Thoracic aorta (tissue), 2 donors: ENCODE measurements at regions not wholly inside any gene's neighbourhood (a gene's known extent, or its start where the extent isn't known, plus 50 kb on each side); places are given as distances from the start of the nearest gene placed in this dataset.
A peak's percentile ranks its signal among the peaks of the same experiment; 100 is the strongest.

Experiments
- ATAC-seq: fragments of 150-250 bp; one replicate; pipeline ENCODE4 v1.8.0; 2017; ENCODE audit warnings: low read depth; ENCODE audit not compliant: insufficient number of reproducible peaks, low FRiP score
- DNase-seq: peaks from one replicate; pipeline ENCODE4 v3.0.0-alpha.2; 2020; ENCODE audit warnings: low spot score
- H3K27ac ChIP-seq, 2 donors: fragments of 200-600 bp; sonication (generic); 1 replicate in 1 of 2; 2 replicates in 1 of 2; pipeline ENCODE4 v1.5.1; 2016; ENCODE audit warnings: mild to moderate bottlenecking in 2 of 2, moderate library complexity in 2 of 2
- H3K27me3 ChIP-seq: fragments of 200-600 bp; sonication (generic); replicated peaks from 2 replicates; pipeline ENCODE4 v1.6.0; 2016; ENCODE audit warnings: mild to moderate bottlenecking; ENCODE audit not compliant: insufficient read depth
- H3K36me3 ChIP-seq: fragments of 200-600 bp; sonication (generic); one replicate; pipeline ENCODE4 v1.5.1; 2016
- H3K4me1 ChIP-seq, 2 donors: fragments of 200-600 bp; sonication (generic); 1 replicate in 1 of 2; 2 replicates in 1 of 2; pipeline versions ENCODE4 v1.5.1 to v1.6.0; 2016; ENCODE audit warnings: low read depth in 2 of 2, mild to moderate bottlenecking in 1 of 2; ENCODE audit not compliant: control insufficient read depth in 1 of 2
- H3K4me3 ChIP-seq: fragments of 200-600 bp; sonication (generic); 2 replicates; pipeline ENCODE4 v1.5.1; 2016; ENCODE audit warnings: mild to moderate bottlenecking
- H3K9me3 ChIP-seq: fragments of 200-600 bp; sonication (generic); 2 replicates; pipeline ENCODE4 v1.5.1; 2016
- CTCF ChIP-seq: fragments of 200-600 bp; sonication (generic); IDR thresholded peaks from one replicate; pipeline ENCODE4 v1.5.1; 2019; ENCODE audit warnings: antibody characterized with exemption

- DNase-seq (no peak), ATAC-seq (no peak)
- H3K9me3 ChIP-seq, result no peaks in the 10 kb centered on the region
- H3K27ac ChIP-seq, result peak overlapping the region; percentile 26 to 72
- no peak for TF ChIP-seq CTCF
- no peaks in the 10 kb centered on the region for H3K27me3 ChIP-seq
- peaks cover 38 to 57% of the 10 kb centered on the region in 2 donors for H3K4me1 ChIP-seq
- H3K36me3 ChIP-seq, result no peaks in the 10 kb centered on the region
- no peak overlapping the region for H3K4me3 ChIP-seq
Measured at GRCh38 chr3:170749765-170750477, 120.1 kb downstream of the RPL22L1 start.

GRCh38 chr3:170749185-170749584, 120.8 kb downstream of the RPL22L1 start:
- Histone ChIP-seq H3K4me3 (no peak overlapping the region), H3K36me3 (no peaks in the 10 kb centered on the region), H3K4me1 (peaks cover 36 to 50% of the 10 kb centered on the region in 2 donors), H3K27me3 (no peaks in the 10 kb centered on the region), H3K9me3 (no peaks in the 10 kb centered on the region), H3K27ac (no peak overlapping the region)
- no peak for ATAC-seq
- TF ChIP-seq CTCF, result no peak
- no peak for DNase-seq

- H3K36me3 ChIP-seq, result no peaks in the 10 kb centered on the region
- ATAC-seq (no peak), DNase-seq (no peak)
- no peaks in the 10 kb centered on the region for H3K27me3 ChIP-seq
- no peak overlapping the region for H3K27ac ChIP-seq
- no peaks in the 10 kb centered on the region for H3K9me3 ChIP-seq
- no peak for TF ChIP-seq CTCF
- no peak overlapping the region for H3K4me3 ChIP-seq
- H3K4me1 ChIP-seq, result peaks cover 14 to 33% of the 10 kb centered on the region in 2 donors
Measured at GRCh38 chr3:170746175-170746942, 123.6 kb downstream of the RPL22L1 start.

- DNase-seq (no peak), ATAC-seq (no peak)
- peaks cover 10 to 33% of the 10 kb centered on the region in 2 donors for H3K4me1 ChIP-seq
- TF ChIP-seq CTCF, result no peak
- no peak overlapping the region for H3K4me3 ChIP-seq
- H3K27me3 ChIP-seq, result no peaks in the 10 kb centered on the region
- no peak overlapping the region for H3K27ac ChIP-seq
- H3K9me3 ChIP-seq, result no peaks in the 10 kb centered on the region
- no peaks in the 10 kb centered on the region for H3K36me3 ChIP-seq
Measured at GRCh38 chr3:170745211-170745718, 124.7 kb downstream of the RPL22L1 start.

- TF ChIP-seq CTCF, result no peak
- H3K27ac ChIP-seq, result peak overlapping the region; percentile 48 to 71
- no peaks in the 10 kb centered on the region for H3K9me3 ChIP-seq
Measured at GRCh38 chr3:170741756-170742529, 128.1 kb downstream of the RPL22L1 start.

More at GRCh38 chr3:170741756-170742529, 128.1 kb downstream of the RPL22L1 start:
- no peak for ATAC-seq
- Histone ChIP-seq H3K4me3 (no peak overlapping the region), H3K36me3 (no peaks in the 10 kb centered on the region), H3K4me1 (peaks cover 8 to 27% of the 10 kb centered on the region in 2 donors), H3K27me3 (no peaks in the 10 kb centered on the region)
- no peak for DNase-seq
